Neural cell (in vitro differentiated cells): ENCODE measurements at regions not wholly inside any gene's neighbourhood (a gene's known extent, or its start where the extent isn't known, plus 50 kb on each side); places are given as distances from the start of the nearest gene placed in this dataset.

Experiments
- H2AFZ ChIP-seq: fragments of 200-600, 300-800 bp; sonication (generic), shearing (Covaris generic); 2 replicates; pipeline ENCODE4 v1.6.0; 2014; ENCODE audit warnings: low read depth, mild to moderate bottlenecking, antibody characterized with exemption, low read length, moderate library complexity
- H3F3A ChIP-seq: fragments of 200-600 bp; shearing (Covaris generic); 2 replicates; pipeline ENCODE4 v1.6.1; 2016; ENCODE audit warnings: mild to moderate bottlenecking, moderate library complexity, mixed read lengths, antibody characterized with exemption, low read length; ENCODE audit not compliant: insufficient read depth, poor library complexity, severe bottlenecking
- H3K27ac ChIP-seq: fragments of 200-600, 300-800 bp; sonication (generic), shearing (Covaris generic); 2 replicates; pipeline ENCODE4 v1.5.1; 2014; ENCODE audit warnings: mild to moderate bottlenecking, low read length, moderate library complexity
- H3K27me3 ChIP-seq: fragments of 300-800, 200-600 bp; sonication (generic), shearing (Covaris generic); 2 replicates; pipeline ENCODE4 v1.6.0; 2014; ENCODE audit warnings: mild to moderate bottlenecking, low read depth, low read length, moderate library complexity; ENCODE audit not compliant: insufficient read depth
- H3K36me3 ChIP-seq: fragments of 300-800, 200-600 bp; sonication (generic), shearing (Covaris generic); 2 replicates; pipeline ENCODE4 v1.5.1; 2014; ENCODE audit warnings: mild to moderate bottlenecking, antibody characterized with exemption, low read length, moderate library complexity; ENCODE audit not compliant: insufficient read depth
- H3K4me2 ChIP-seq: fragments of 300-800, 200-600 bp; sonication (generic), shearing (Covaris generic); 2 replicates; pipeline ENCODE4 v1.6.0; 2014; ENCODE audit warnings: mild to moderate bottlenecking, low read length
- H3K4me3 ChIP-seq: fragments of 300-800, 200-600 bp; sonication (generic), shearing (Covaris generic); 2 replicates; pipeline ENCODE4 v1.5.1; 2014; ENCODE audit warnings: mild to moderate bottlenecking, low read length, moderate library complexity
- H3K79me2 ChIP-seq: fragments of 200-600 bp; shearing (Covaris generic); replicated peaks from 2 replicates; pipeline ENCODE4 v1.6.0; 2014; ENCODE audit warnings: mild to moderate bottlenecking, low read length, moderate library complexity; ENCODE audit not compliant: insufficient read depth
- H3K9ac ChIP-seq: fragments of 300-800, 200-600 bp; sonication (generic), shearing (Covaris generic); 2 replicates; pipeline ENCODE4 v1.6.1; 2016; ENCODE audit warnings: mild to moderate bottlenecking, low read length, mixed read lengths
- H3K9me2 ChIP-seq: fragments of 200-600 bp; shearing (Covaris generic); 2 replicates; pipeline ENCODE4 v1.6.1; 2016; ENCODE audit warnings: mild to moderate bottlenecking, low read length, mixed read lengths; ENCODE audit not compliant: insufficient read depth
- H3K9me3 ChIP-seq: fragments of 200-600, 300-800 bp; sonication (generic), shearing (Covaris generic); 2 replicates; pipeline ENCODE4 v1.6.1; 2016; ENCODE audit warnings: mild to moderate bottlenecking, mixed run types, low read length, moderate library complexity, mixed read lengths
- H4K20me1 ChIP-seq: fragments of 200-600 bp; shearing (Covaris generic); 2 replicates; pipeline ENCODE4 v1.6.1; 2016; ENCODE audit warnings: mild to moderate bottlenecking, mixed run types; ENCODE audit not compliant: insufficient read depth
- CTCF ChIP-seq: fragments of 450-650 bp; IDR thresholded peaks from 2 replicates; pipeline ENCODE4 v1.5.1; 2014; ENCODE audit warnings: antibody characterized with exemption, mild to moderate bottlenecking, moderate library complexity; ENCODE audit not compliant: poor library complexity, severe bottlenecking
- EP300 ChIP-seq: fragments of 450-650 bp; conservative IDR thresholded peaks from 2 replicates; pipeline ENCODE4 v1.6.1; 2014; ENCODE audit warnings: antibody characterized with exemption, mild to moderate bottlenecking, moderate library complexity; ENCODE audit not compliant: poor library complexity, severe bottlenecking
- EZH2 ChIP-seq: fragments of 200-600, 300-800 bp; shearing (Covaris generic), sonication (generic); IDR thresholded peaks from 2 replicates; pipeline ENCODE4 v1.6.1; 2014; ENCODE audit warnings: antibody characterized with exemption, low read length, borderline replicate concordance, mild to moderate bottlenecking; ENCODE audit not compliant: insufficient read depth, poor library complexity, severe bottlenecking
- MXI1 ChIP-seq: fragments of 450-650 bp; conservative IDR thresholded peaks from 2 replicates; pipeline ENCODE4 v1.6.1; 2014; ENCODE audit warnings: antibody characterized with exemption, mild to moderate bottlenecking; ENCODE audit not compliant: poor library complexity, severe bottlenecking
- POLR2AphosphoS5 ChIP-seq: IDR thresholded peaks from 2 replicates; pipeline ENCODE4 v1.6.1; 2012
- RAD21 ChIP-seq: fragments of 450-650 bp; conservative IDR thresholded peaks from 2 replicates; pipeline ENCODE4 v1.6.1; 2014; ENCODE audit warnings: antibody characterized with exemption, mild to moderate bottlenecking, moderate library complexity
- REST ChIP-seq: IDR thresholded peaks from 2 replicates; pipeline ENCODE4 v1.6.1; 2012; ENCODE audit warnings: borderline replicate concordance
- SMC3 ChIP-seq: fragments of 450-650 bp; conservative IDR thresholded peaks from 2 replicates; pipeline ENCODE4 v1.6.1; 2014; ENCODE audit warnings: antibody characterized with exemption, mild to moderate bottlenecking, moderate library complexity; ENCODE audit not compliant: poor library complexity
- TAF1 ChIP-seq: IDR thresholded peaks from 2 replicates; pipeline ENCODE4 v1.6.1; 2012; ENCODE audit warnings: low read depth

- Histone ChIP-seq H4K20me1 (no peaks in the 10 kb centered on the region), H3K4me2 (no peak overlapping the region), H3K9ac (no peak overlapping the region), H3K27ac (no peak overlapping the region), H3K9me3 (no peaks in the 10 kb centered on the region), H3K36me3 (no peaks in the 10 kb centered on the region), H3K9me2 (no peaks in the 10 kb centered on the region), H3K79me2 (no peaks in the 10 kb centered on the region), H3K4me3 (no peak overlapping the region), H3K27me3 (no peaks in the 10 kb centered on the region), H3F3A (peaks cover 3% of the 10 kb centered on the region), H2AFZ (no peak overlapping the region)
- TF ChIP-seq RAD21, result no peak
- no peak for TF ChIP-seq EP300
- no peak for TF ChIP-seq CTCF
- TF ChIP-seq POLR2AphosphoS5, result no peak
- TF ChIP-seq REST, result no peak
- TF ChIP-seq TAF1, result no peak
- no peak for TF ChIP-seq SMC3
- TF ChIP-seq EZH2, result no peak
- TF ChIP-seq MXI1, result no peak
Measured at GRCh38 chr2:155841442-155841841, 491.1 kb downstream of the NR4A2 start.

- no peak overlapping the region for H3K27ac ChIP-seq
- H2AFZ ChIP-seq, result no peak overlapping the region
- H3K4me3 ChIP-seq, result no peak overlapping the region
Measured at GRCh38 chr2:155840661-155841060, 491.9 kb downstream of the NR4A2 start.

More at GRCh38 chr2:155840661-155841060, 491.9 kb downstream of the NR4A2 start:
- H3K4me2 ChIP-seq, result no peak overlapping the region
- no peaks in the 10 kb centered on the region for H3K36me3 ChIP-seq
- H3K9me3 ChIP-seq, result no peaks in the 10 kb centered on the region
- no peaks in the 10 kb centered on the region for H3K79me2 ChIP-seq
- peaks cover 3% of the 10 kb centered on the region for H3F3A ChIP-seq
- no peaks in the 10 kb centered on the region for H3K9me2 ChIP-seq
- TF ChIP-seq REST (no peak), CTCF (no peak), EZH2 (no peak), POLR2AphosphoS5 (no peak), TAF1 (no peak), MXI1 (no peak), SMC3 (no peak), RAD21 (no peak)
- H3K27me3 ChIP-seq, result no peaks in the 10 kb centered on the region
- H4K20me1 ChIP-seq, result no peaks in the 10 kb centered on the region
- H3K9ac ChIP-seq, result no peak overlapping the region
